ENCODE measurements at regions not wholly inside any gene's neighbourhood (a gene's known extent, or its start where the extent isn't known, plus 50 kb on each side); places are given as distances from the start of the nearest gene placed in this dataset.
A peak's percentile ranks its signal among the peaks of the same experiment; 100 is the strongest.

- no peak for DNase-seq (ENCODE audit: low read depth)
These were observed 232.1 kb downstream of the CPE start for GRCh38 chr4:165610679-165611437.

- no peak for DNase-seq (ENCODE audit: low read depth)
These were observed 234.1 kb downstream of the CPE start for GRCh38 chr4:165612936-165613335.

- DNase-seq (ENCODE audit: low read depth), result no peak
These were observed 234.8 kb downstream of the CPE start for GRCh38 chr4:165613581-165613980.

- DNase-seq (ENCODE audit: low read depth), result no peak
These were observed 242.1 kb downstream of the CPE start for GRCh38 chr4:165620913-165621312.

GRCh38 chr4:165621983-165622382 lies 243.2 kb downstream of the CPE start:
- DNase-seq (ENCODE audit: low read depth), result no peak

- DNase-seq (ENCODE audit: low read depth), result no peak
These were observed 246.5 kb downstream of the CPE start for GRCh38 chr4:165625281-165625680.

- no peak for DNase-seq (ENCODE audit: low read depth)
These were observed 246.7 kb upstream of the TLL1 start for GRCh38 chr4:165626316-165626715.

GRCh38 chr4:165627128-165627527 lies 245.9 kb upstream of the TLL1 start:
- peak; percentile 19 for DNase-seq (ENCODE audit: low read depth)

- no peak for DNase-seq (ENCODE audit: low read depth)
These were observed 245.5 kb upstream of the TLL1 start for GRCh38 chr4:165627548-165627947.

GRCh38 chr4:165628572-165628971 lies 244.5 kb upstream of the TLL1 start:
- DNase-seq (ENCODE audit: low read depth), result no peak

GRCh38 chr4:165630671-165631070 lies 242.4 kb upstream of the TLL1 start:
- DNase-seq (ENCODE audit: low read depth), result no peak

- no peak for DNase-seq (ENCODE audit: low read depth)
These were observed 241.7 kb upstream of the TLL1 start for GRCh38 chr4:165631208-165631894.

GRCh38 chr4:165631912-165632311 lies 241.1 kb upstream of the TLL1 start:
- DNase-seq (ENCODE audit: low read depth), result no peak

GRCh38 chr4:165634766-165635165 lies 238.3 kb upstream of the TLL1 start:
- no peak for DNase-seq (ENCODE audit: low read depth)

- no peak for DNase-seq (ENCODE audit: low read depth)
These were observed 237.7 kb upstream of the TLL1 start for GRCh38 chr4:165635381-165635780.

- no peak for DNase-seq (ENCODE audit: low read depth)
These were observed 237.1 kb upstream of the TLL1 start for GRCh38 chr4:165635951-165636350.

- no peak for DNase-seq (ENCODE audit: low read depth)
These were observed 221.1 kb upstream of the TLL1 start for GRCh38 chr4:165651901-165652300.

GRCh38 chr4:165654556-165654955 lies 218.5 kb upstream of the TLL1 start:
- no peak for DNase-seq (ENCODE audit: low read depth)

- no peak for DNase-seq (ENCODE audit: low read depth)
These were observed 216.6 kb upstream of the TLL1 start for GRCh38 chr4:165656399-165656798.

- DNase-seq (ENCODE audit: low read depth), result no peak
These were observed 216.1 kb upstream of the TLL1 start for GRCh38 chr4:165656829-165657490.

- no peak for DNase-seq (ENCODE audit: low read depth)
These were observed 210.7 kb upstream of the TLL1 start for GRCh38 chr4:165662341-165662740.

GRCh38 chr4:165663411-165663810 lies 209.6 kb upstream of the TLL1 start:
- no peak for DNase-seq (ENCODE audit: low read depth)

GRCh38 chr4:165666836-165667235 lies 206.2 kb upstream of the TLL1 start:
- no peak for DNase-seq (ENCODE audit: low read depth)

Data from LHCN-M2 (cell line).